WERI-Rb-1 (cell line): ENCODE measurements at regions not wholly inside any gene's neighbourhood (a gene's known extent, or its start where the extent isn't known, plus 50 kb on each side); places are given as distances from the start of the nearest gene placed in this dataset.

ENCODE experiments used
- DNase-seq: peaks from one replicate; pipeline ENCODE4 v3.0.0-alpha.2; 2020
- H3K27ac ChIP-seq: fragments of 250-450 bp; sonication (Bioruptor Pico); 2 replicates; pipeline ENCODE4 v1.5.1; 2020; ENCODE audit warnings: mild to moderate bottlenecking, moderate library complexity
- H3K27me3 ChIP-seq: fragments of 250-450 bp; sonication (Bioruptor Pico); 2 replicates; pipeline ENCODE4 v1.5.1; 2021; ENCODE audit warnings: mild to moderate bottlenecking, low read depth, moderate library complexity; ENCODE audit not compliant: insufficient read depth, severe bottlenecking
- H3K36me3 ChIP-seq: fragments of 250-450 bp; sonication (Bioruptor Pico); 2 replicates; pipeline ENCODE4 v1.5.1; 2020; ENCODE audit warnings: mild to moderate bottlenecking, moderate library complexity
- H3K4me3 ChIP-seq: 2 replicates; pipeline ENCODE4 v1.5.1; 2011; ENCODE audit warnings: low read depth, mild to moderate bottlenecking, control low read depth, low read length
- H3K9me3 ChIP-seq: fragments of 250-450 bp; sonication (Bioruptor Pico); 2 replicates; pipeline ENCODE4 v1.5.1; 2021; ENCODE audit warnings: mild to moderate bottlenecking, moderate library complexity; ENCODE audit not compliant: severe bottlenecking
- TF ChIP-seq, protein P1 (sequence below): IDR thresholded peaks from 2 replicates; pipeline ENCODE4 v1.5.1; 2011; ENCODE audit warnings: low read depth, mild to moderate bottlenecking, control low read depth, inconsistent platforms, low read length

DNA sequence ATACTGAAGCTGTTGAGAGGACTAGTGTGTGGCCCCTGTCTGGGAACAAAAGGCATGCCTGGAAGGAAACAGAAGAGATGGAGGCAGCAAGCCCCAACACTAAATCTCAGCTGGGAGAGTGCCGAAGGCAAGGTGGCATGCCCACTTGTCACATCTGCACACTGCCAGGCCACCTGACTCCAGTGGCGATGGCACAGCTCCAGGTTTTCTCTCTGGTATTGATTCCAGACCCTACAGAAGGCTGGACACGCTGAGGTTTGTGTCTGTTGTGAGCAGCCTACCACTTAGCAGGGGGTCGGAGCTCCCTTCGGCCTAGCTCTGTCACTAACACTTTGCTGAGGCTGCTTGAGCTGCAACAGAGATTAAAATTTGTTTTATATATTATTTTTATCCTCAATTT is 307.3 kb downstream of the TDRD15 start:
- Histone ChIP-seq H3K27me3 (no peaks in the 10 kb centered on the region), H3K4me3 (no peak overlapping the region), H3K9me3 (no peaks in the 10 kb centered on the region), H3K27ac (no peak overlapping the region), H3K36me3 (no peaks in the 10 kb centered on the region)
- no peak for DNase-seq
- TF ChIP-seq, protein P1, sequence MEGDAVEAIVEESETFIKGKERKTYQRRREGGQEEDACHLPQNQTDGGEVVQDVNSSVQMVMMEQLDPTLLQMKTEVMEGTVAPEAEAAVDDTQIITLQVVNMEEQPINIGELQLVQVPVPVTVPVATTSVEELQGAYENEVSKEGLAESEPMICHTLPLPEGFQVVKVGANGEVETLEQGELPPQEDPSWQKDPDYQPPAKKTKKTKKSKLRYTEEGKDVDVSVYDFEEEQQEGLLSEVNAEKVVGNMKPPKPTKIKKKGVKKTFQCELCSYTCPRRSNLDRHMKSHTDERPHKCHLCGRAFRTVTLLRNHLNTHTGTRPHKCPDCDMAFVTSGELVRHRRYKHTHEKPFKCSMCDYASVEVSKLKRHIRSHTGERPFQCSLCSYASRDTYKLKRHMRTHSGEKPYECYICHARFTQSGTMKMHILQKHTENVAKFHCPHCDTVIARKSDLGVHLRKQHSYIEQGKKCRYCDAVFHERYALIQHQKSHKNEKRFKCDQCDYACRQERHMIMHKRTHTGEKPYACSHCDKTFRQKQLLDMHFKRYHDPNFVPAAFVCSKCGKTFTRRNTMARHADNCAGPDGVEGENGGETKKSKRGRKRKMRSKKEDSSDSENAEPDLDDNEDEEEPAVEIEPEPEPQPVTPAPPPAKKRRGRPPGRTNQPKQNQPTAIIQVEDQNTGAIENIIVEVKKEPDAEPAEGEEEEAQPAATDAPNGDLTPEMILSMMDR = no peak

DNA sequence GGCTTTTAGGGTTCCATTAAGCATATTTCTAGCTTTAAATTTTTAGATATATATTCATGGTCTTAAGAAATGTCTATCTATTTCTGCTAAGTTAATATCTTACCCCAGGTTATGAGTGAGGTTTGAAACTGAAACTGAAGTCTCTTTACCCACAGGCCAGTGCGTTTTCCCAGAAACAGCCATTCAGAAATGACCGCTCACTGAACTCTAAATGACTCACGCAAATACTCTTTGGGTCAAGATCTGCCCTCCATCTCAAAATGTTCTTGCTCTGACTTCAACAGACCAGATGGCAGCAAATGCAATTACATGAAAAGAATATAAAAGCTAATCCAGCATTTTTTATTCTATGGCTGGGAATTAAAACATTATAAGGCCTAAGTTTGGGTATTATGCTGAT is 315.2 kb downstream of the TDRD15 start:
- no peak for DNase-seq
- no peaks in the 10 kb centered on the region for H3K9me3 ChIP-seq
- no peaks in the 10 kb centered on the region for H3K27me3 ChIP-seq
- TF ChIP-seq, protein P1 = no peak
- H3K4me3 ChIP-seq = no peak overlapping the region
- H3K36me3 ChIP-seq = no peaks in the 10 kb centered on the region
- H3K27ac ChIP-seq = no peak overlapping the region

DNA sequence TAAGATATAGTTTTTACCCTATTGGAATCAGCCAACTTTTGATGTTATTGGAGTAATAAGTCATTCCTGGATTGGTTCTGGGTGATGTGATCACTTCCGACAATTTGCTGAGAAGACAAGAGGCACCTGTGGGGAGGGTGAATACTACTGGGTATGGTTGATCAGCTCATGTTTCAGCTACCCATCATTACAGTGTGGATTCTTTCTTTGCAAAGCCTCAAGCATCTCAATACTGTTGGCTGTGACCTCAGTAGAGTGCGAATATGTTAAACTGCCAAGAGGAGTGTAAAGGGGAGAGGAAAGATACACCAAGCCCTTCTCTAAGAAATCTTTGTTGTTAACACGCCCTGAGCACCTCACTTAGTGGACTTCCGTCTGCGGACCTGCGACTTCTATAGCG is 317.7 kb downstream of the TDRD15 start:
- no peaks in the 10 kb centered on the region for H3K36me3 ChIP-seq
- DNase-seq = no peak
- H3K9me3 ChIP-seq = no peaks in the 10 kb centered on the region
- H3K4me3 ChIP-seq = no peak overlapping the region
- H3K27ac ChIP-seq = no peak overlapping the region
- TF ChIP-seq, protein P1 = no peak
- H3K27me3 ChIP-seq = no peaks in the 10 kb centered on the region

DNA sequence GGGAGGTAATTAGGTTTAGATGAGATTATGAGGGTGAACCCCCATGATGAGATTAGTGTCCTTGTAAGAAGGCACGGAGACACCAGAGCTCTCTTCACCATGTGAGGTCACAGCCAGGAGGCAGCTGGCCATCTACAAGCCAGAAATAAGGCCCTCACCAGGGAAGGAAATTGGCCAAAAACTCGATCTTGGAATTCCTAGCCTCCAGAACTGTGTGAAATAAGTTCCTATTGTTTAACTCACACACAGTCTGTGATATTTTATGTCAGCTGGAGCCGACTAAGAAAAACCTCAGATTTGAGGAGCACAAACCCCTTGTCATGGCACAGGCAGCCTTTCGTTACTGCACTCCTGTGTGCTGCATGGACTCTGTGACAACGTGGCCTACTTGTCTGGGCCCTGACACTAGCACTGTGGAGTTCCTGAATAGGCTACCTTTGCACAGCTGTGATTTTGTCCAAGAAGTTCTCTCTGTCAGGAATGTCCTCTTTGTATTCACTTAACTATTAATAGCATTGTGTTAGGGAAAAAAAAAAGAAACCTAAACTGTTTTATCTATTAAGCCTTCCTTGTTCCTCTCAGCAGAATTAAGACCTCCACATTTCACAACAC is 319.8 kb downstream of the TDRD15 start:
- Histone ChIP-seq H3K27me3 (no peaks in the 10 kb centered on the region), H3K27ac (no peak overlapping the region; the same call in 1 of the 2 replicates)
- peak; percentile 70 for DNase-seq

DNA sequence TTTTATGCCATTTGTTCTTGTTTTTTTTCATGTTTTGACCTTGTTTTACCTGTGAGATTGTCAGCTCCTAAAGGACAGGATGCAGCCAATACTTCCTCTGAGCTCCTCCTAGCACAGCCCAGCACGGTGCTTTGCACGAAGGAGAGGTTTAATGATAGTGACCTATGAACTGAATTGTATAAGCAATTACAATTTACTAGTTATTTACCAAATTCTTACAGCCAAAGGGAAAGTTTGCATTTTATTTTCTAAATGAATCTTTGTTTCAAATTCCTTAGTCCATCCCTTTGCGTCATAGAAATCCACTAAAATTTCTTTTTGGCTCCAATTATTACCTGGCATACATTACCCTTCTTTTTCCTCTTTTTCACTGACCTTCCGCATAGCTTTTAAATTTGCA is 326.1 kb downstream of the TDRD15 start:
- no peak for DNase-seq
- H3K4me3 ChIP-seq = no peak overlapping the region
- no peaks in the 10 kb centered on the region for H3K9me3 ChIP-seq
- TF ChIP-seq, protein P1 = no peak
- no peak overlapping the region for H3K27ac ChIP-seq
- no peaks in the 10 kb centered on the region for H3K27me3 ChIP-seq
- H3K36me3 ChIP-seq = no peaks in the 10 kb centered on the region

More for the DNA sequence above, 319.8 kb downstream of the TDRD15 start:
- no peak overlapping the region for H3K4me3 ChIP-seq
- no peaks in the 10 kb centered on the region for H3K36me3 ChIP-seq
- TF ChIP-seq, protein P1 = no peak
- no peaks in the 10 kb centered on the region for H3K9me3 ChIP-seq

DNA sequence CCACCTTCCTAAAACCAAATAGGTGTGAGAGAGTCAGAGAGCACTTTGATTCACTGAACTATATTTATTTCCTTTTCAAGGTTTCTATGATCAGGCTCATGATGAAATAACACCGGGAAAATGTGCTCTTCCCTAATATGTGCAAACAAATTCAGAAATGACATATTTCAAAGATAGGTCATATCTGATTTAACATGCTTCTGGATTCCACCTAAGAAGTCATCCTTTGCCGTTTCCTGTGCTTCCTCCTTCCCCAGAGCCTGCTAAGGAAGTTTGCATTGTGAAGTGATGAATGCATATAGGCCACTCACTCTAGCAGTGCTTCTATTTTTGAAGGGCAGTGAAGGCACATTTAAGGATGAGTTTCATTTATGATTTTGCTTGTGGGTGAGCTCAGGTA is 327.6 kb downstream of the TDRD15 start:
- no peak for DNase-seq
- Histone ChIP-seq H3K36me3 (no peaks in the 10 kb centered on the region), H3K27ac (no peak overlapping the region), H3K9me3 (no peaks in the 10 kb centered on the region), H3K4me3 (no peak overlapping the region), H3K27me3 (no peaks in the 10 kb centered on the region)
- TF ChIP-seq, protein P1 = no peak
